ENCODE measurements at regions not wholly inside any gene's neighbourhood (a gene's known extent, or its start where the extent isn't known, plus 50 kb on each side); places are given as distances from the start of the nearest gene placed in this dataset.
"Not testable (repeated sequence)": the region's sequence is repeated elsewhere in the genome, so short reads cannot be mapped to it uniquely, and the experiment has no call there.

DNA sequence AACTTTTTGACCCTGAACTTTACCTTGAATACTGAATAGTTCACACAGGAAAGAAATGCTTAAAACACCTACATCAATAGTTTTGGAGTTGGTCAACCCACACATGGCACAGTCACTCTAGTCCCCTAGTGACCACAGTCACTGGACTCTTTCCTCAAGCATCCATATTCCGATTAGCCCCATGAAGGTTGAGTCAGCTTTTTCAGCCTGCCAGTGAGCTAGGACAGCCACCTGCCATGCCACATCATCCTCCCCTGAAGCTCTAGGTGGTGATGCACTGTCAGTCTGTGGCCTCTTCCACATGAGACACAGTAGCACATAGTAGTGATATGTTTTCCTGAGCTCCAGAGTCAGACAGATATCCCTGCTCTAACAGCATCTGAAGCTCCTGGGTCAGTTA lies 537.2 kb downstream of the XPNPEP1 start:
- DNase-seq: no peak

GRCh38 chr10:109379186-109379585 lies 544.1 kb downstream of the XPNPEP1 start:
- no peak for DNase-seq

DNA sequence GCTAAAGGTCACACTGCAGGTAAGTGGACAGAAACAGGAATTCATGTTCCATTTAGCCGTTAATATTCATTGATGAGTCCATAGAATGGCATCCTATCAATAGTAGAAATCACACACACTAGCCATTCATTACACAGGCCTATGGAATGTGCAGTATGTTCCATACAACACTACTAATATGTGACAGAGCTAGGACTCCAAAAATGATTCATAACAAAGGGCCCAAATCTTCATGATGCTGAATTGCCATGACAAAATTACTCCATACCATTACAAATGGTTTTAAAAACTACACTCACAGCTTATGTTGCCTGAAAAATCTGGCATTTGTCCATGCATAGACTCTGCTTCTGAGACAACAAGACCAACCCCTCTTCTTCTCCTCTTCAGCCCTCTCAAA lies 549.1 kb downstream of the XPNPEP1 start:
- no peak for DNase-seq

GRCh38 chr10:109359316-109359715 lies 564.0 kb downstream of the XPNPEP1 start:
- DNase-seq: no peak

DNA sequence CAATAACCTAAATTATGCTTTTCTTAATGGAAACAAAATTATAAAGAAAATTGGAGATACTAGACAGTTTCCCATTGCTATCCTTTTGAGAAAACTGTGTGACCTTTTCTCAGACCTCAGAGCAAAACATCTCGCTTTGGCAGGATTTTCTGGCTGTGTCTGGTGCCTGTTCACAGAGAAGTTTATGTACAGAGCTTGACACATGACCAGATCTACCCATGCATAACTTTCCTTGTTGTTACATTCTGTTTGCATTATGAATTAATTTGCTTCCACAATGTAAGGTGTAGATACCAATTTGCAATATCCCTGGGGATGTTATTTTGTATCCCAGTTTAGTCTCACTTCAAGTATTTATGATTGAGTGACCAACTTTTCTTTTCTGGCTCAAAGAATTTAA lies 565.0 kb downstream of the XPNPEP1 start:
- no peak for DNase-seq

DNA sequence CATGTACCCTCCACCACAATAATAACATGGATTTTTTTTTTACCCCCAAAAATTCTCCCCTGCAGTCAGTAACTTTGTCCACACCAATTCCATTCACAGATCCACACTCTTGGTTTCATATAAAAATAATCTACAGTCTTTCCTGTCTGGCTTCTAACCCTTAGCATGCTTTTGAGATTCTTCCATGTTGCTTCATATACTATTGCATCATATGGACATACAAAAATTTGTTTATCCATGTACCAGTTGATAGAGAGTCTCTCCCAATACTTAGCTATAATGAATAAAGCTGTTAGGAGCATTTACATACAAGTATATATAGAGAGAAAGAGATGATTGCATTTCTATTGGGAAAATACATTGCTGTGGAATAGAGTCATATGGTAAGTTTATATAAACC lies 575.0 kb downstream of the XPNPEP1 start:
- no peak for DNase-seq

DNA sequence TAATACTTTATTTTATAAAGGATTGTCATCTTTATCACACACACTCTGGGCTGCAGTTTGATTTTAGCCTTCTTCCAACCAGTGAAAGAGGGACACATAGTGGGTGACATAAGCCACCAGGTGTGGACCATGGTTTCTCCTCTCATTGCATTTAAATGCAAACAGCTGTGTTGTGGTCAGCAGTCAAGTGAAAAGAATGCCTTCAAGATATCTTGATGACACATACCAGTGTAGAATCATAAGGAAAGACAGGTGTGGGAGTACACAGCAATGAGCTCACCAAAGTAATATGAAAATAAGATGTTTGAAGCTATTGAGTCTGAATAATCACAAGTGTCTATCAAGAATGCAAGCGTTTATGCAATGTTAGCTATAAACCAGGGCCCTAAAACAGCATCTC lies 580.0 kb downstream of the XPNPEP1 start:
- no peak for DNase-seq

DNA sequence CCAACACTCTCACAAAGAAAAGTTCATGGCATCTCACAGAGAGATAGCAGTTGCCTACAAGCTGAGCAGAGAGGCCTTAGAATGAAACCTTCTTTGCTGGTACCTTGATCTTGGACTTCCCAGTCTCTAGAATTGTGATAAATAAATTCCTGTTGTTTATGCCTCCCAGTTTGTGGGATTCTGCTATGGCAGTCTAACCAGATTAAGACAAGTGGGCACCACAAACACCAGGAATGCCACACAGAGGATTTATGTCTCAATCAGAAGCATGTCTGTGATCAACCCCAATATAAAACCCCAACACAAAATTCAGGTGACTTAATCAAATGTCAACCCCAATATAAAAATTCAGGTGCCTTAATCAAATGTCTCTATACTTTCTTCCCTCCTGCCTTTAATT lies 581.3 kb downstream of the XPNPEP1 start:
- no peak for DNase-seq

- no peak for DNase-seq
Measured at GRCh38 chr10:109328001-109328400, 595.3 kb downstream of the XPNPEP1 start.

DNA sequence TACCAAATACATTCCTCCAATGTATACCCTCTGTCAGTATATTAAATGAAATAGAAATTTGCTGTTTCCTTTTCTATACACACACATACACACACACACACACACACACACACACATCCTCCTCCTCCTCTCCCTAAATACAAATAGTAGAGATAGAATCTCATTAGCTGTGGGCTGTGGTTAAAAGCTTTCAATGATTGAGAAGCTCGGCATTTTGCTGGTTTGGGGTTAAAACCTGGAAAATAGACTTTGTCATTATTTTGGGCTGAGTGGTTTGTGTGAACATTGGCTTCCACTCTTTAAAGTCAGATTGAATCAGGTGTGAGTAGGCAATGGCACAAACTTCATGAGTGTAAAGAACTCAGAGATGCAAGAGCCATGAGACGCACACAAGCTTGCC lies 596.0 kb downstream of the XPNPEP1 start:
- DNase-seq: no peak

- DNase-seq: no peak
Measured at GRCh38 chr10:109324721-109325120, 598.6 kb downstream of the XPNPEP1 start.

DNA sequence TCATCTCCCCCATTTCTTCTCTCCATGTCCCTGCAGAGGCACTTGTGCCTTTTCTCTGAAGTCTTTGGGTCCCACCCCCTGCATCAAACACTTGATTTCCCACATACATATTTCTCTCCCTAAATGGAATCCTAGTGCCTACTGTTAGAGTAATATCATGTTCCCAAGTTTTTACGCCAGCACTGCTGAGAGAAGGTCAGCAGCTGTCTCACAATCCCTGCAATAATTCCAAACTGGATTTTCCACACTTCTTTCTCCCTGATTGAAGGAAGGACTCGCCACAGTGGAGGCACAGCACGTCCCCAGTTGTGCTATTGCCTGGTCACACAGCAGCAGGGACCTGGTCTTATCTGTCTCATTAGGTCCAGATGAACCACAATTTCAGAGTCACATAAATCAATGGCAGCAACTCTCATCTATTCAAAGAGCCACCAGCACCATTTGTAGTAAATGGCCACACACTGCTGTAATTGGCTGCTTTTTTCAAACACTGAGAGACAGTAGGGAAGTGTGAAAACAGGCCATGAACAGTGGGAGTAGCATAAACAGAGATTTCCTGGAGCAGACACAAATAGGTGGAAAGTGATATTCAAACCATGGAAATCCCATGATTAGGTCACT lies 605.5 kb downstream of the XPNPEP1 start:
- no peak for DNase-seq

GRCh38 chr10:109314016-109314415 lies 609.3 kb downstream of the XPNPEP1 start:
- DNase-seq: not testable (repeated sequence)

DNA sequence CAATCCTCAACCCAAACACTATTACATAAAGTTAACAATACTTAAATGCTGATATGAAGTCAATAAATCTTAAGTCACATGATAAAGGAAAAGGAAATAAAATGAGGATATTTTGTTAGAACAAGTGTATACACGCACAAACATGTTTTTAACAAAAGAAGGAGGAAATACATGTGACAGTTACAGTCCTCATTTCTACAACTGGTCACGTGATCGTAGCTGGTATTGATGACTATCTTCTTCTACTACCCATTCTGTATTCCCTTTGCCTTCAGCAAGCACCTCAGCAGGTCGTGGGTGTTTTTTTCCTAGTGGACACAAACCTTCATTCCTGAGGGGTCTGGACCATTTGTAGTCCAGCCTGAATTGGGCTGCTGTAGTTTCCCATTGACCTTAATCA lies 610.8 kb downstream of the XPNPEP1 start:
- DNase-seq: not testable (repeated sequence)

GRCh38 chr10:109308971-109309370 lies 614.3 kb downstream of the XPNPEP1 start:
- no peak for DNase-seq

DNA sequence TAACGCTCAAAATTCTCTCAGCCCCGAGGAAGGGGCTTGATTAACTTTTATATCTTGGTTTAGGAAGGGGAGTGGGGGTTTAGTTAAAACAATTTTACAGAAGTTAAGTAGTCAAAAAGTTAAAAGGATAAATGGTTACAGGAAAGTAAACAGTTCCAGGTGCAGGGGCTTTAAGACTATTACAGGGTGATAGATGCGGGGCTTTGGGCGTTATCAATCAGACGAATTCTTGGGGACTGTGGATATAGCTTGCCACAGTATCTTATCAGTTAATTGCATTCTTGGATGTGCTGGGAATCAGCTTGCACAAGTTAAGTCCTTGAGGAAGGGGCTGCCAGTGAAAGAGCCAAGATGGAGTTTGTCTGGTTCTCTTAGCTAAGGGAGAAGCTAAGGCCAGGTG lies 616.2 kb downstream of the XPNPEP1 start:
- not testable (repeated sequence) for DNase-seq

DNA sequence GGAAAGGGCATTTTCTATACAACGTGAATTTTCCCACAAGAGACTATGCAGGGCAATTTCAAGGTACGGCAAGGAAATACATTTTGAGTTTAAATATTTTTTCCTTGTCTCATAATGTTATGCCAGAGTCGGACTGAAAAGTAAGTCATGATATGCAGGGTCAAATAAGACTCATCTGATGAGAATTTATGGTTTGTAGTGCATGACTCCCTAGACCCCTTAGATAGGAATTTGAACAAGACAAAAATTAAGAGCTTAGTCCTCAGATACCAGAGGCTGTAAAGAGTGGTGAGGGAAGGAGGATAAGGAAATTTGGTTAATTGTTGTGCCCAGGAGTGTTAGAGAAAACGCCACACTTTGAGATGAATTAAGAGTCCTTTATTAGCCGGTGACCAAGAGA lies 616.6 kb downstream of the XPNPEP1 start:
- DNase-seq: no peak

DNA sequence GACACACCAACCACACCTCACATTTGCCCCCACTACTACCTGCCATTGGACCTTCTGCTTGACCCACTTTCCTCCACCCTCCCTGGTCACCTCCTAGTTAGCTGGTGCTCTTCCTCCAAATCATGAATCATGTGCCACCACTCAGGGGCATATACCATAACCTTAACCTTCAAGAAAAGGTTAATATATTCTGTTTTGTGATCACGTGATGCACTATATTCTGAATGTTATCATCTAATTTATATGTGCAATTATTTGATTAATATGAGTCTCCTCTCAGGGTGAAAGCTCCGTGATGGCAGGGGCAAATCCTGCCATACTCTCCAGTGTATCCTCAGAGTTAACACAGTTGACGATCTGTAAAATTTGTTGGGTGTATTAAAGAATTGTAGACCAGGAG lies 635.5 kb downstream of the XPNPEP1 start:
- DNase-seq: no peak

GRCh38 chr10:109282510-109282909 lies 640.8 kb downstream of the XPNPEP1 start:
- no peak for DNase-seq

DNA sequence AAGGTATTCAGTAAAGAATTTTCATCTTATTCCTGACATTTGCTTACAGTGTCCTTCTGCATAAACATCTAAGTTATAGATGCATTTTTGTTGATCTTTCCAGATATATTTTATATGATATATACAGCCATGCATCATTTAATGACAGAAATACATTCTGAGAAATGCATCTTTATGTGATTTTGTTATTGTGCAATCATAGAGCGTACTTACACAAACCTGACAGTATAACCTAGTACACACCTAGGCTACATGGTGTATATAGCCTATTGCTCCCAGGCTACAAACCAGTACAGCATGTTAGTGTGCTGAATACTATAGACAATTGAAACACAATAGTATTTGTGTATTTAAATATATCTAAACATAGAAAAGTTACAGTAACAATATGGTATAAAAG lies 642.0 kb downstream of the XPNPEP1 start:
- no peak for DNase-seq

GRCh38 chr10:109280837-109281236 lies 642.5 kb downstream of the XPNPEP1 start:
- no peak for DNase-seq

DNA sequence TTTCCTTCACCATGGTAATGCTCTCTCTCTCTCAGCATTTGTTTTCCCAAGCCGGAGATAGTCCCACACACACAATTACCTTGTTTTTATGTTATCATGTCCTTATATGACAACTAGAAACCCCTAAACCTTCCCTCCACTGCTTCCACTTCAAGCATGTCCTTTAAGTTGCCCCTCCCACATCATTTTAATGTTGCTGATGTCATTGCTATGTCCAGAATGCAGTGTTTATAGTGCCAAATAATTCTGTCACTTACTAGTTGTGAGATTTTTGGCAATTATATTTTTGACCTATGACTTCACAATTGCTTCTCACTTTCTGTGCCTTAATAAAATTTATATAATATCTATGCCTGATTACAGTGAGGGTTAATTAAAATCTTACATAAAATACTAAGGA lies 645.9 kb downstream of the XPNPEP1 start:
- DNase-seq: no peak

- DNase-seq: no peak
Measured at GRCh38 chr10:109275960-109276359, 647.4 kb downstream of the XPNPEP1 start.

DNA sequence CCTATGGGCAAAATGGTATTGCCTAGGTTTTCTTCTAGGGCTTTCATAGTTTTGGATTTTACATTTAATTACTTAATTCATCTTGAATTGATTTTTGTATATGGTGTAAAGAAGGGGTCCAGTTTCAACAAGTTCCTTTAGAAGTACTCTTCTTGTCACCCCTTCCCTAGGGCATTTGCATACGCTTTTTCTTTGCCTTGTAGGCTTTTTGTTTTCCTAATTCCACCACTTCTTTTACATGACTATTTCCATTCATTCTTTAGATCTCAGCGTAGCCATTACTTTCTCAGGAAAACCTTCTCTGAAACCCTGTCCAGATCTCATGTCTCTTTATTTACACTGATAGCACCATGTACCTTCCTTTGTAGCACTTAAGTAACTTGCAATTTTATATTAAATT lies 648.6 kb downstream of the XPNPEP1 start:
- DNase-seq: no peak

GRCh38 chr10:109270173-109270572 lies 653.1 kb downstream of the XPNPEP1 start:
- no peak for DNase-seq

- no peak for DNase-seq
Measured at GRCh38 chr10:109264004-109264403, 659.3 kb downstream of the XPNPEP1 start.

Data from stimulated activated CD4-positive, alpha-beta T cell treated with anti-CD3 and anti-CD28 coated beads, Interleukin-4, amount 100 ng/mL, for 24 hours (primary cell).